ENCODE measurements at regions not wholly inside any gene's neighbourhood (a gene's known extent, or its start where the extent isn't known, plus 50 kb on each side); places are given as distances from the start of the nearest gene placed in this dataset.

DNA sequence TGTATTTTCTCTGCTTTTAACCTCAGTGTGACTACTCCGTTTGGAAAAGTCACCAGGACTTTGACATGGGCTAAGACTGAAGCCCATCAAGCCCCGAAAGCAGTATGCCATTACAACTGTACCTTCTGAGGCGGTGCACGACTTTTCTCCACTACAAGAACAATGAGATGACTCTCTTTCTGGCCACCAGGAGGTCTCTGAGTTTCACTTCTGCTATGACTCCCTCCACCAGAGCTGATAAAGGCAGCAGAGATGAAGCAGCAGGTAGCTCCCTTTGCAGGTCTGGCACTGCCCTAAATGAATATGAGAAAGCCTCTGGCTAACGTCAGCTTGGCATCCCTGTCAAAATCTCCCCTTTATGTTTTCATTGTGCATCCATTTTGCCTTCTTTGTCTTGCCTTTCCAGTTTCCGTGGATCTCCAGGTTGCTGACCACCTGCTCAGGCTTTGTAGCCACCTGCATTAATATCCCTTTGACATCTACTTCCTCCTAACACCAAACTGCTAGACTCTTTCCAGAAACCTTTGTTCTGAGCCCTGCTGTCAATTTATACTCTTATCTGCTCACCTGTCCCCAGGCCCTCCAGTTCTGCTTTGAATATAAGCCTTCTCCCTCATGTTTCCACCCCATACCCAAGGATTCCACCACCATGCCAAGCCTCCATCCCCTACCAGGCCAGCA lies 221.7 kb downstream of the ZNF608 start:
- Histone ChIP-seq H3K9me3 (ENCODE audit: insufficient read depth in 2 of 2, low read depth in 1 of 2, low read length in 1 of 2) (peaks cover 0 to 2% of the 10 kb centered on the region in 2 experiments; a peak in 2 of 4 replicates), H2BK20ac (ENCODE audit: low read length) (no peak overlapping the region), H3K4me3 (ENCODE audit: extremely low read depth in 1 of 4, insufficient read depth in 2 of 4, low read depth in 3 of 4, low read length in 4 of 4) (no peak overlapping the region), H3K9ac (replicated peaks in 1 of 4; ENCODE audit: extremely low read depth in 1 of 4, low read depth in 3 of 4, low read length in 3 of 4) (no peak overlapping the region), H3K79me1 (ENCODE audit: low read depth, low read length) (no peaks in the 10 kb centered on the region), H2BK12ac (ENCODE audit: low read depth, low read length) (no peak overlapping the region), H3K18ac (ENCODE audit: extremely low read depth, low read length) (no peak overlapping the region), H3K23ac (ENCODE audit: insufficient read length) (no peak overlapping the region), H4K5ac (ENCODE audit: insufficient read length, low read depth, low read length) (no peak overlapping the region), H3K23me2 (ENCODE audit: low read depth, low read length) (no peaks in the 10 kb centered on the region), H4K8ac (ENCODE audit: extremely low read depth, insufficient read depth, low read length) (no peak overlapping the region), H4K20me1 (replicated peaks in 1 of 2; ENCODE audit: control insufficient read depth in 1 of 2, insufficient read depth in 2 of 2, low read length in 2 of 2) (no peaks in the 10 kb centered on the region), H2AK5ac (ENCODE audit: low read depth, low read length) (no peak overlapping the region), H2BK15ac (ENCODE audit: low read length) (0 out of 2 replicates have a peak overlapping the region, but pooled peaks have one; percentile 8), H3K14ac (ENCODE audit: insufficient read length) (no peak overlapping the region), H4K91ac (replicated peaks; ENCODE audit: insufficient read length, low read length) (no peak overlapping the region), H2BK5ac (ENCODE audit: low read depth, low read length) (no peak overlapping the region), H3K4ac (replicated peaks; ENCODE audit: insufficient read length, low read depth, low read length) (no peak overlapping the region), H3K79me2 (ENCODE audit: control insufficient read depth in 1 of 2, insufficient read depth in 2 of 2, low read length in 2 of 2) (no peaks in the 10 kb centered on the region), H3K4me2 (ENCODE audit: insufficient read depth in 1 of 2, low read depth in 2 of 2, low read length in 2 of 2) (no peak overlapping the region), H2BK120ac (replicated peaks; ENCODE audit: low read depth, low read length) (no peak overlapping the region), H3K27me3 (replicated peaks in 1 of 4; ENCODE audit: control insufficient read depth in 3 of 4, extremely low read depth in 1 of 4, insufficient read depth in 3 of 4, low read length in 3 of 4) (no peaks in the 10 kb centered on the region), H3K36me3 (ENCODE audit: control insufficient read depth in 2 of 4, insufficient read depth in 4 of 4, low read length in 3 of 4) (no peaks in the 10 kb centered on the region; a peak in 1 of 8 replicates), H3K56ac (replicated peaks; ENCODE audit: insufficient read length, low read depth, low read length) (no peak overlapping the region), H3K27ac (ENCODE audit: low read depth, low read length) (no peak overlapping the region), H3K4me1 (replicated peaks in 1 of 4; ENCODE audit: control insufficient read depth in 3 of 4, insufficient read depth in 4 of 4, low read length in 3 of 4) (no peaks in the 10 kb centered on the region), H2AFZ (ENCODE audit: low read length) (no peak overlapping the region)
- ChIA-PET POLR2A (ENCODE audit: partially characterized antibody) (interaction anchor here (0.6 kb wide), 1 partner anchor 1245 kb away, joined by 7 read pairs; no protein-coding TSS in a partner anchor), CTCF (ENCODE audit: partially characterized antibody) (no interaction called here)
- DNase-seq (ENCODE audit: low read depth in 1 of 2, low spot score in 2 of 2) = no peak
- WGBS, 2 experiments (ENCODE audit: extremely low coverage in 1 of 2, insufficient coverage in 1 of 2, insufficient read length in 1 of 2, insufficient replicate concordance in 2 of 2, low coverage in 1 of 2, low lambda C conversion rate in 2 of 2, missing lambda C conversion rate in 1 of 2) = 93% methylated on average over 6 of the region's 6 CpGs; no CpG with 5 or more reads in 1 of the 2 experiments
- no peak for FAIRE-seq
- TF ChIP-seq, protein P1, sequence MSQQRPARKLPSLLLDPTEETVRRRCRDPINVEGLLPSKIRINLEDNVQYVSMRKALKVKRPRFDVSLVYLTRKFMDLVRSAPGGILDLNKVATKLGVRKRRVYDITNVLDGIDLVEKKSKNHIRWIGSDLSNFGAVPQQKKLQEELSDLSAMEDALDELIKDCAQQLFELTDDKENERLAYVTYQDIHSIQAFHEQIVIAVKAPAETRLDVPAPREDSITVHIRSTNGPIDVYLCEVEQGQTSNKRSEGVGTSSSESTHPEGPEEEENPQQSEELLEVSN (IDR thresholded peaks at IDR 0.05) = no peak
- 0 out of 4 replicates have a peak, but pooled peaks of 1 of the 2 experiments have one; percentile 4 for TF ChIP-seq RAD21 (IDR thresholded peaks at IDR 0.05 in 1 of 2, conservative IDR thresholded peaks at IDR 0.05 in 1 of 2; ENCODE audit: low read depth in 2 of 2, low read length in 2 of 2)

All from H1 (cell line).